Neural cell (in vitro differentiated cells): ENCODE measurements at regions not wholly inside any gene's neighbourhood (a gene's known extent, or its start where the extent isn't known, plus 50 kb on each side); places are given as distances from the start of the nearest gene placed in this dataset.

ENCODE experiments used
- EP300 ChIP-seq: fragments of 450-650 bp; conservative IDR thresholded peaks from 2 replicates; pipeline ENCODE4 v1.6.1; 2014; ENCODE audit warnings: antibody characterized with exemption, mild to moderate bottlenecking, moderate library complexity; ENCODE audit not compliant: poor library complexity, severe bottlenecking
- EZH2 ChIP-seq: fragments of 200-600, 300-800 bp; shearing (Covaris generic), sonication (generic); IDR thresholded peaks from 2 replicates; pipeline ENCODE4 v1.6.1; 2014; ENCODE audit warnings: antibody characterized with exemption, low read length, borderline replicate concordance, mild to moderate bottlenecking; ENCODE audit not compliant: insufficient read depth, poor library complexity, severe bottlenecking
- POLR2AphosphoS5 ChIP-seq: IDR thresholded peaks from 2 replicates; pipeline ENCODE4 v1.6.1; 2012
- RAD21 ChIP-seq: fragments of 450-650 bp; conservative IDR thresholded peaks from 2 replicates; pipeline ENCODE4 v1.6.1; 2014; ENCODE audit warnings: antibody characterized with exemption, mild to moderate bottlenecking, moderate library complexity
- TF ChIP-seq, protein P1 (sequence below): fragments of 450-650 bp; IDR thresholded peaks from 2 replicates; pipeline ENCODE4 v1.5.1; 2014; ENCODE audit warnings: antibody characterized with exemption, mild to moderate bottlenecking, moderate library complexity; ENCODE audit not compliant: poor library complexity, severe bottlenecking

DNA sequence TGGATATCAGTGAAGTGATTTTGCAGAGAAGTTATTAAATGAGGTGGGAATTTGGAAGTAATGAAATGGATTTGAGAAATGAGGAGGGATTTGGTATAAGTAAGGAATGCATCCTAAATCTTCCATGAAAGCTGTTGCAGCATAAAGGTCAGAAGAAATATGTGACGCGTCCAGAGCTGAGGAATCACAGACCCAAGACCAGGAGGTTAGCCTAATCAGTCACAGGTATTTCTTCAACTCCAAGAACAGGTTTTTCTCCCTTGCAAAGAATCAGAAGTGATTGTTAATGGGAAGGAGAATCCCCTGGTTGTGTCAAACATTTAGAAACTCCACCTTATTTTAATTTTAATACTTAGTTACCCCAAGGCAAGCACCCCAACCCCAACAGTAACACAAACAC, 253.2 kb downstream of the MEX3B start:
- TF ChIP-seq, protein P1, sequence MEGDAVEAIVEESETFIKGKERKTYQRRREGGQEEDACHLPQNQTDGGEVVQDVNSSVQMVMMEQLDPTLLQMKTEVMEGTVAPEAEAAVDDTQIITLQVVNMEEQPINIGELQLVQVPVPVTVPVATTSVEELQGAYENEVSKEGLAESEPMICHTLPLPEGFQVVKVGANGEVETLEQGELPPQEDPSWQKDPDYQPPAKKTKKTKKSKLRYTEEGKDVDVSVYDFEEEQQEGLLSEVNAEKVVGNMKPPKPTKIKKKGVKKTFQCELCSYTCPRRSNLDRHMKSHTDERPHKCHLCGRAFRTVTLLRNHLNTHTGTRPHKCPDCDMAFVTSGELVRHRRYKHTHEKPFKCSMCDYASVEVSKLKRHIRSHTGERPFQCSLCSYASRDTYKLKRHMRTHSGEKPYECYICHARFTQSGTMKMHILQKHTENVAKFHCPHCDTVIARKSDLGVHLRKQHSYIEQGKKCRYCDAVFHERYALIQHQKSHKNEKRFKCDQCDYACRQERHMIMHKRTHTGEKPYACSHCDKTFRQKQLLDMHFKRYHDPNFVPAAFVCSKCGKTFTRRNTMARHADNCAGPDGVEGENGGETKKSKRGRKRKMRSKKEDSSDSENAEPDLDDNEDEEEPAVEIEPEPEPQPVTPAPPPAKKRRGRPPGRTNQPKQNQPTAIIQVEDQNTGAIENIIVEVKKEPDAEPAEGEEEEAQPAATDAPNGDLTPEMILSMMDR, result no peak
- no peak for TF ChIP-seq EP300
- TF ChIP-seq EZH2, result no peak
- TF ChIP-seq RAD21, result no peak
- TF ChIP-seq POLR2AphosphoS5, result no peak
